ENCODE measurements at regions not wholly inside any gene's neighbourhood (a gene's known extent, or its start where the extent isn't known, plus 50 kb on each side); places are given as distances from the start of the nearest gene placed in this dataset.

DNA sequence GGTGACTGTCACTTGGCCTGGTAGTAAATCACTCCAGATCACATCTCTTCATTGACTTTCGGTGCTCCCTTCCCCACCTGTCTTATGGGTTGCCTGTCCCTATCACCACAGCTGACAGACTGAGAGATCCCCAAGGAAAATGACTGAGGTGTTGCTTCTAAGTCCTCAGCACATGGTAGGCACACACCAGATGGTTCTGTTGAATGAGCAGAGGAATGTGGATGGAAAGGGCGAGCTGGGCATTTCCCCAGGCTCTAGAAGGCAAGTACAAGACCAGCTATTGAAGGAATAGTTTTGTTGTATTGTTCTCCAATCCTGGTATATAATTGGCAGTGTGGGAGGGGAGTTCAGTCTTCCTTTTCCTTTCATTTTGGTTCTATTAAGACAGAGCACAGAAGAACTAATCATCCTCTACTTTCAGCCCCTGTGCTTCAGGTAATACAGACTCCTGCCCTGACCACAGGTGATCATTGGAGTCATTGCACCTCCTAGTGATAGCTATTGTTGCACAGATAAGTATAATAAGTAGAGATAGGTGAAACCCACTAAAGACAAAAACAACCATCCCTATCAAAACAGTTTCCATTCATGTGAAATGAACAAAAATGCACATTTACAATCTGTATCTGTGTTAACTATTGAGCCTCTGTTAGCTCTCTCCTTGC, 158.6 kb downstream of the TRAM1L1 start:
- TF ChIP-seq ZBTB7A (IDR thresholded peaks at IDR 0.05; ENCODE audit: low read depth) = no peak
- TF ChIP-seq RAD21 (IDR thresholded peaks at IDR 0.05; ENCODE audit: low read depth) = peak; percentile 21; the same call in 1 of the 2 replicates
- no peak for TF ChIP-seq EGR1 (IDR thresholded peaks at IDR 0.05)

GRCh38 chr4:116925900-116926457, 159.4 kb downstream of the TRAM1L1 start:
- TF ChIP-seq NFIC (IDR thresholded peaks at IDR 0.05) = no peak
- no peak for TF ChIP-seq RAD21 (IDR thresholded peaks at IDR 0.05; ENCODE audit: low read depth)
- no peak for TF ChIP-seq TCF12 (IDR thresholded peaks at IDR 0.05; ENCODE audit: low read depth)
- TF ChIP-seq EGR1 (IDR thresholded peaks at IDR 0.05) = no peak
- TF ChIP-seq, protein P1, sequence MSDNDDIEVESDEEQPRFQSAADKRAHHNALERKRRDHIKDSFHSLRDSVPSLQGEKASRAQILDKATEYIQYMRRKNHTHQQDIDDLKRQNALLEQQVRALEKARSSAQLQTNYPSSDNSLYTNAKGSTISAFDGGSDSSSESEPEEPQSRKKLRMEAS (IDR thresholded peaks at IDR 0.05) = no peak
- no peak for TF ChIP-seq YY1 (IDR thresholded peaks at IDR 0.05; ENCODE audit: low read depth)
- TF ChIP-seq EP300 (IDR thresholded peaks at IDR 0.05; ENCODE audit: borderline replicate concordance) = no peak
- TF ChIP-seq CEBPB (IDR thresholded peaks at IDR 0.05) = no peak
- no peak for TF ChIP-seq TAF1 (IDR thresholded peaks at IDR 0.05; ENCODE audit: low read depth)
- no peak for TF ChIP-seq TEAD4 (IDR thresholded peaks at IDR 0.05)
- TF ChIP-seq CREB1 (IDR thresholded peaks at IDR 0.05; ENCODE audit: low read depth) = no peak
- TF ChIP-seq FOXM1 (IDR thresholded peaks at IDR 0.05; ENCODE audit: borderline replicate concordance, low read depth) = no peak
- no peak for TF ChIP-seq REST (IDR thresholded peaks at IDR 0.05; ENCODE audit: low read depth)
- TF ChIP-seq, protein P2, sequence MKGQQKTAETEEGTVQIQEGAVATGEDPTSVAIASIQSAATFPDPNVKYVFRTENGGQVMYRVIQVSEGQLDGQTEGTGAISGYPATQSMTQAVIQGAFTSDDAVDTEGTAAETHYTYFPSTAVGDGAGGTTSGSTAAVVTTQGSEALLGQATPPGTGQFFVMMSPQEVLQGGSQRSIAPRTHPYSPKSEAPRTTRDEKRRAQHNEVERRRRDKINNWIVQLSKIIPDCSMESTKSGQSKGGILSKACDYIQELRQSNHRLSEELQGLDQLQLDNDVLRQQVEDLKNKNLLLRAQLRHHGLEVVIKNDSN (IDR thresholded peaks at IDR 0.05) = no peak
- TF ChIP-seq ZBTB7A (IDR thresholded peaks at IDR 0.05; ENCODE audit: low read depth) = no peak

GRCh38 chr4:116923389-116923788, 162.0 kb downstream of the TRAM1L1 start:
- no peak for TF ChIP-seq TCF12 (IDR thresholded peaks at IDR 0.05; ENCODE audit: low read depth)

DNA sequence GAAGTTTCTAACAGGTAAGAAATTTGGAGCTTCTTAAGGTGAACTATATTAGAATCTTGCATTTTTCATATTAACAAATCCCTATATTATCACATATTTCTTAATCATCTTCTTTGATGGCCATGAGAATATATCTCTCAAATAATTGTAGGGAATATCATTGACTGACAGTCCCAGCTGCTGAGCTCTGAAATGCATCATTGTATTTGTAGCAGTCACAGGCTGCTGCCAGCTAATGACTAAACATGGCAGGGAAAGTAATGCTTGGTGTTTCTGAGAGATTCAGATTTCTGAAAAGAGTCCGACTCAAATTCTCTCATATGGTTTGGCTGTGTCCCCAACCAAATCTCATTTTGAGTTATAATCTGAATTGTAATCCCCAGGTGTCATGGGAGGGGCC, 171.9 kb downstream of the TRAM1L1 start:
- TF ChIP-seq NFIC (IDR thresholded peaks at IDR 0.05) = no peak
- no peak for TF ChIP-seq TEAD4 (IDR thresholded peaks at IDR 0.05)
- no peak for TF ChIP-seq TAF1 (IDR thresholded peaks at IDR 0.05; ENCODE audit: low read depth)
- TF ChIP-seq FOXM1 (IDR thresholded peaks at IDR 0.05; ENCODE audit: borderline replicate concordance, low read depth) = no peak

GRCh38 chr4:116906758-116907157, 178.6 kb downstream of the TRAM1L1 start:
- TF ChIP-seq EP300 (IDR thresholded peaks at IDR 0.05; ENCODE audit: borderline replicate concordance) (no peak), CEBPB (IDR thresholded peaks at IDR 0.05) (no peak), ZBTB7A (IDR thresholded peaks at IDR 0.05; ENCODE audit: low read depth) (no peak), YY1 (IDR thresholded peaks at IDR 0.05; ENCODE audit: low read depth) (no peak), NFIC (IDR thresholded peaks at IDR 0.05) (no peak), RAD21 (IDR thresholded peaks at IDR 0.05; ENCODE audit: low read depth) (no peak), EGR1 (IDR thresholded peaks at IDR 0.05) (no peak), CREB1 (IDR thresholded peaks at IDR 0.05; ENCODE audit: low read depth) (no peak), FOXM1 (IDR thresholded peaks at IDR 0.05; ENCODE audit: borderline replicate concordance, low read depth) (no peak)
- TF ChIP-seq, protein P1 (IDR thresholded peaks at IDR 0.05) = no peak
- TF ChIP-seq, protein P2 (IDR thresholded peaks at IDR 0.05) = no peak

- TF ChIP-seq TAF1 (IDR thresholded peaks at IDR 0.05; ENCODE audit: low read depth) (no peak), EGR1 (IDR thresholded peaks at IDR 0.05) (no peak), FOXM1 (IDR thresholded peaks at IDR 0.05; ENCODE audit: borderline replicate concordance, low read depth) (no peak), NFIC (IDR thresholded peaks at IDR 0.05) (no peak), TCF12 (IDR thresholded peaks at IDR 0.05; ENCODE audit: low read depth) (no peak), EP300 (IDR thresholded peaks at IDR 0.05; ENCODE audit: borderline replicate concordance) (no peak), REST (IDR thresholded peaks at IDR 0.05; ENCODE audit: low read depth) (no peak), CEBPB (IDR thresholded peaks at IDR 0.05) (no peak), RAD21 (IDR thresholded peaks at IDR 0.05; ENCODE audit: low read depth) (no peak), YY1 (IDR thresholded peaks at IDR 0.05; ENCODE audit: low read depth) (no peak), TEAD4 (IDR thresholded peaks at IDR 0.05) (no peak), ZBTB7A (IDR thresholded peaks at IDR 0.05; ENCODE audit: low read depth) (no peak), CREB1 (IDR thresholded peaks at IDR 0.05; ENCODE audit: low read depth) (no peak)
- TF ChIP-seq, protein P2 (IDR thresholded peaks at IDR 0.05) = no peak
- TF ChIP-seq, protein P1 (IDR thresholded peaks at IDR 0.05) = no peak
These were observed 185.8 kb downstream of the TRAM1L1 start for GRCh38 chr4:116899561-116899960.
